Body of pancreas (tissue), 4 donors: ENCODE measurements at regions not wholly inside any gene's neighbourhood (a gene's known extent, or its start where the extent isn't known, plus 50 kb on each side); places are given as distances from the start of the nearest gene placed in this dataset.

Experiments
- CTCF ChIP-seq, 7 experiments: fragments of 450-650 bp in 4 of 7; fragments of 200-600 bp in 3 of 7; sonication (generic) in 3 of 7; IDR thresholded peaks; one replicate each; pipeline ENCODE4 v1.5.1; 2016 to 2019; ENCODE audit warnings: antibody characterized with exemption in 7 of 7
- POLR2A ChIP-seq, 3 donors: fragments of 450-650 bp; IDR thresholded peaks; one replicate each; pipeline ENCODE4 v1.6.1; 2016; ENCODE audit warnings: antibody characterized with exemption in 3 of 3, mild to moderate bottlenecking in 2 of 3

DNA sequence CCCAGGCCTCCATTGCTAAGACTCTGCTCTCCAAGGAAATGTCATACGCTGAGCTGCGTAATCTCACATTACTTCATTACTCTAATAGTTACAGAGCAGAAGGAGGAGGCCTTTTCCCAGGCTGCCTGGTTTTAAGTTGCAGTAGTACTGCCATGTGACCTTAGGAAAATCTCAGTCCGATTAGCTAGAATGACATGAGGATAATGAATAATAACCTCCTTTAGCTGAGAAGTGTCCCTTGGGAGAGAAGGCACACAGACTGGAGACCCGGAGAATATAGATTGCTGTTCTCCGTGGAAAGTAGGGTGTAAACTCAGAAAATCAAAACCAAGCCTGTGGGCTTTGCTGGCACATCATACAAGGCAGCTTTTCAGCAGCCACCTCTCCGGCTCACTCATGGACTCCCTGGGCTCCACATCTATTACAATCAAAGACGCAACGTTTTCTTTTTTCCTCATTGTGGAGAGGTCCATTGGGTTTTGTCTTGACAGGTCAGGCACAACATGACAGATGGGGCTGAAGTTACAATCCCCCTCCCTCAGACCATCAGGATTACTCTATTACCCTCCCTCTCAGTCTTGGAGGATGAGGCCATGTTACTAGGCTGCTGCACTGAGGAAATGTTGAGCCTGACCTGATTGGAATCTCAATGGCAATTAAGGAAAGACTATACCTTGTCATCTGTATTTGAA, 134.8 kb upstream of the MB21D2 start:
- TF ChIP-seq CTCF (IDR thresholded peaks at IDR 0.05): no peak
- no peak for TF ChIP-seq POLR2A (IDR thresholded peaks at IDR 0.05)
